Mesenchymal stem cell (in vitro differentiated cells and primary cell): ENCODE measurements at regions not wholly inside any gene's neighbourhood (a gene's known extent, or its start where the extent isn't known, plus 50 kb on each side); places are given as distances from the start of the nearest gene placed in this dataset.

Source experiments
- DNase-seq: peaks from one replicate; pipeline ENCODE4 v3.0.0-alpha.2; 2013
- H2AFZ ChIP-seq: one replicate; pipeline ENCODE4 v1.6.1; 2013; ENCODE audit warnings: low read depth, mild to moderate bottlenecking, control low read depth, inconsistent platforms, low read length, moderate library complexity
- H2AK5ac ChIP-seq: 2 replicates; pipeline ENCODE4 v1.6.1; 2013; ENCODE audit warnings: low read length, moderate library complexity, mild to moderate bottlenecking, inconsistent platforms; ENCODE audit not compliant: severe bottlenecking
- H2BK120ac ChIP-seq: one replicate; pipeline ENCODE4 v1.6.1; 2013; ENCODE audit warnings: low read depth, mild to moderate bottlenecking, inconsistent platforms, low read length, moderate library complexity
- H2BK12ac ChIP-seq, 2 experiments: one replicate each; pipeline ENCODE4 v1.6.1; 2013; ENCODE audit warnings: inconsistent platforms in 2 of 2, low read length in 2 of 2, mild to moderate bottlenecking in 2 of 2, moderate library complexity in 2 of 2, control low read depth in 1 of 2
- H2BK15ac ChIP-seq: one replicate; pipeline ENCODE4 v1.6.1; 2013; ENCODE audit warnings: mild to moderate bottlenecking, low read depth, inconsistent platforms; ENCODE audit not compliant: poor library complexity, severe bottlenecking
- H2BK5ac ChIP-seq: 2 replicates; pipeline ENCODE4 v1.6.1; 2013; ENCODE audit warnings: low read depth, mild to moderate bottlenecking, low read length, control low read depth, inconsistent platforms; ENCODE audit not compliant: poor library complexity, severe bottlenecking
- H3K14ac ChIP-seq, 2 experiments: one replicate each; pipeline ENCODE4 v1.6.1; 2013; ENCODE audit warnings: inconsistent platforms in 2 of 2, low read length in 2 of 2, control low read depth in 1 of 2, mild to moderate bottlenecking in 1 of 2, moderate library complexity in 1 of 2
- H3K18ac ChIP-seq, 2 experiments: one replicate each; pipeline ENCODE4 v1.6.1; 2013; ENCODE audit warnings: inconsistent platforms in 2 of 2, low read length in 2 of 2, control low read depth in 1 of 2, low read depth in 1 of 2, mild to moderate bottlenecking in 1 of 2
- H3K23ac ChIP-seq, 2 experiments: one replicate each; pipeline ENCODE4 v1.6.1; 2013; ENCODE audit warnings: inconsistent platforms in 2 of 2, low read length in 2 of 2, mild to moderate bottlenecking in 2 of 2, moderate library complexity in 2 of 2, control low read depth in 1 of 2
- H3K27ac ChIP-seq: 2 replicates; pipeline ENCODE4 v1.5.1; 2013; ENCODE audit warnings: mild to moderate bottlenecking, moderate library complexity, low read length, control low read depth, inconsistent platforms; ENCODE audit not compliant: poor library complexity, severe bottlenecking
- H3K27me3 ChIP-seq, 2 experiments: 2 replicates each; pipeline versions ENCODE4 v1.6.1 to v1.7.0; 2013; ENCODE audit warnings: low read length in 2 of 2, mild to moderate bottlenecking in 2 of 2, moderate library complexity in 2 of 2, control low read depth in 1 of 2, inconsistent platforms in 1 of 2; ENCODE audit not compliant: control insufficient read depth in 1 of 2, insufficient read depth in 1 of 2
- H3K36me3 ChIP-seq, 2 experiments: 2 replicates each; pipeline versions ENCODE4 v1.6.1 to v1.7.0; 2013; ENCODE audit warnings: low read length in 2 of 2, control low read depth in 1 of 2, inconsistent platforms in 1 of 2, low read depth in 1 of 2, mild to moderate bottlenecking in 1 of 2; ENCODE audit not compliant: insufficient read depth in 2 of 2, control insufficient read depth in 1 of 2
- H3K4ac ChIP-seq, 2 experiments: one replicate each; pipeline ENCODE4 v1.6.1; 2013; ENCODE audit warnings: inconsistent platforms in 2 of 2, low read length in 2 of 2, mild to moderate bottlenecking in 2 of 2, moderate library complexity in 2 of 2, control low read depth in 1 of 2, low read depth in 1 of 2
- H3K4me1 ChIP-seq: 2 replicates; pipeline ENCODE4 v1.6.1; 2013; ENCODE audit warnings: low read depth, low read length, control low read depth; ENCODE audit not compliant: control insufficient read depth, insufficient read depth
- H3K4me2 ChIP-seq: 2 replicates; pipeline ENCODE4 v1.6.1; 2013; ENCODE audit warnings: low read length, mild to moderate bottlenecking, inconsistent platforms; ENCODE audit not compliant: poor library complexity, severe bottlenecking
- H3K4me3 ChIP-seq, 2 experiments: 2 replicates each; pipeline versions ENCODE4 v1.5.1 to v1.7.0; 2013; ENCODE audit warnings: low read length in 2 of 2, mild to moderate bottlenecking in 2 of 2, control low read depth in 1 of 2, low read depth in 1 of 2; ENCODE audit not compliant: insufficient read depth in 1 of 2
- H3K79me1 ChIP-seq: replicated peaks from 2 replicates; pipeline ENCODE4 v1.6.1; 2013; ENCODE audit warnings: mild to moderate bottlenecking, control low read depth, low read length, inconsistent platforms; ENCODE audit not compliant: poor library complexity, severe bottlenecking
- H3K9ac ChIP-seq: 2 replicates; pipeline ENCODE4 v1.7.0; 2013; ENCODE audit warnings: mild to moderate bottlenecking, low read length, moderate library complexity
- H3K9me3 ChIP-seq: 2 replicates; pipeline ENCODE4 v1.7.0; 2013; ENCODE audit warnings: mild to moderate bottlenecking, low read length; ENCODE audit not compliant: control insufficient read depth
- H4K8ac ChIP-seq: one replicate; pipeline ENCODE4 v1.6.1; 2013; ENCODE audit warnings: inconsistent platforms, mild to moderate bottlenecking, low read length, moderate library complexity
- H4K91ac ChIP-seq: one replicate; pipeline ENCODE4 v1.6.1; 2013; ENCODE audit warnings: mild to moderate bottlenecking, low read length, inconsistent platforms
- WGBS: methylation state at CpG from one replicate; pipeline ENCODE4 v1.1.7; 2013; ENCODE audit warnings: mixed read lengths; 5-methylcytosine and 5-hydroxymethylcytosine counted together

GRCh38 chr2:175404839-175405238, 223.3 kb upstream of the ATP5MC3 start:
- Histone ChIP-seq H3K4me2 (no peak overlapping the region), H2AFZ (no peak overlapping the region), H2BK5ac (no peak overlapping the region), H3K4me1 (no peaks in the 10 kb centered on the region), H3K14ac (no peak overlapping the region), H2BK12ac (no peak overlapping the region), H4K91ac (no peak overlapping the region), H3K9me3 (no peaks in the 10 kb centered on the region), H3K27me3 (no peaks in the 10 kb centered on the region), H2BK120ac (no peak overlapping the region), H3K4me3 (no peak overlapping the region), H2AK5ac (no peak overlapping the region), H3K36me3 (no peaks in the 10 kb centered on the region), H3K18ac (no peak overlapping the region), H3K4ac (no peak overlapping the region), H3K9ac (no peak overlapping the region), H3K27ac (no peak overlapping the region), H2BK15ac (no peak overlapping the region), H3K79me1 (no peaks in the 10 kb centered on the region), H4K8ac (no peak overlapping the region), H3K23ac (no peak overlapping the region)
- WGBS = no CpG with 5 or more reads among the region's 1 CpG
- no peak for DNase-seq

GRCh38 chr2:175403599-175404221, 222.2 kb upstream of the ATP5MC3 start:
- H3K36me3 ChIP-seq = no peaks in the 10 kb centered on the region
- no peak overlapping the region for H3K23ac ChIP-seq
- H4K91ac ChIP-seq = no peak overlapping the region
- H2AK5ac ChIP-seq = no peak overlapping the region
- H3K79me1 ChIP-seq = no peaks in the 10 kb centered on the region
- H3K27ac ChIP-seq = no peak overlapping the region
- no peak overlapping the region for H3K14ac ChIP-seq
- H3K4ac ChIP-seq = no peak overlapping the region
- H3K18ac ChIP-seq = no peak overlapping the region
- 81% methylated on average over 1 of the region's 1 CpG for WGBS
- H4K8ac ChIP-seq = no peak overlapping the region
- H3K27me3 ChIP-seq = no peaks in the 10 kb centered on the region
- no peak overlapping the region for H3K4me2 ChIP-seq
- no peak overlapping the region for H3K4me3 ChIP-seq
- H2BK15ac ChIP-seq = no peak overlapping the region
- H2AFZ ChIP-seq = no peak overlapping the region
- DNase-seq = no peak
- H3K9me3 ChIP-seq = no peaks in the 10 kb centered on the region
- H3K9ac ChIP-seq = no peak overlapping the region
- H3K4me1 ChIP-seq = no peaks in the 10 kb centered on the region
- H2BK12ac ChIP-seq = no peak overlapping the region
- no peak overlapping the region for H2BK5ac ChIP-seq
- no peak overlapping the region for H2BK120ac ChIP-seq

- H3K79me1 ChIP-seq = no peaks in the 10 kb centered on the region
- no peaks in the 10 kb centered on the region for H3K27me3 ChIP-seq
- H3K36me3 ChIP-seq = no peaks in the 10 kb centered on the region
- no peak overlapping the region for H2AK5ac ChIP-seq
- no peak for DNase-seq
- no peak overlapping the region for H3K4me3 ChIP-seq
- no peak overlapping the region for H2BK120ac ChIP-seq
- no peak overlapping the region for H4K8ac ChIP-seq
- no peak overlapping the region for H3K27ac ChIP-seq
- no peaks in the 10 kb centered on the region for H3K9me3 ChIP-seq
- H3K9ac ChIP-seq = no peak overlapping the region
- no peak overlapping the region for H3K14ac ChIP-seq
- H3K4me1 ChIP-seq = no peaks in the 10 kb centered on the region
- no peak overlapping the region for H2BK15ac ChIP-seq
- no peak overlapping the region for H3K4me2 ChIP-seq
- H3K4ac ChIP-seq = no peak overlapping the region
- H4K91ac ChIP-seq = no peak overlapping the region
- H2BK12ac ChIP-seq = no peak overlapping the region
- H3K23ac ChIP-seq = no peak overlapping the region
- no peak overlapping the region for H3K18ac ChIP-seq
- H2BK5ac ChIP-seq = no peak overlapping the region
- H2AFZ ChIP-seq = no peak overlapping the region
- 63% methylated on average over 1 of the region's 2 CpGs for WGBS
Measured at GRCh38 chr2:175402571-175402970, 221.1 kb upstream of the ATP5MC3 start.

GRCh38 chr2:175401956-175402469, 220.5 kb upstream of the ATP5MC3 start:
- Histone ChIP-seq H3K4me3 (no peak overlapping the region), H2AK5ac (no peak overlapping the region), H2BK5ac (no peak overlapping the region), H3K9me3 (no peaks in the 10 kb centered on the region), H3K4me1 (no peaks in the 10 kb centered on the region), H3K18ac (no peak overlapping the region), H3K9ac (no peak overlapping the region), H3K36me3 (no peaks in the 10 kb centered on the region), H3K23ac (no peak overlapping the region), H3K79me1 (no peaks in the 10 kb centered on the region), H3K4me2 (no peak overlapping the region), H2BK15ac (no peak overlapping the region), H3K4ac (no peak overlapping the region), H2BK12ac (no peak overlapping the region), H2BK120ac (no peak overlapping the region), H3K27ac (no peak overlapping the region), H3K27me3 (no peaks in the 10 kb centered on the region), H3K14ac (no peak overlapping the region), H4K8ac (no peak overlapping the region), H2AFZ (no peak overlapping the region), H4K91ac (no peak overlapping the region)
- DNase-seq = no peak
- WGBS = no CpG with 5 or more reads among the region's 3 CpGs
